MM.1S (cell line): ENCODE measurements at regions not wholly inside any gene's neighbourhood (a gene's known extent, or its start where the extent isn't known, plus 50 kb on each side); places are given as distances from the start of the nearest gene placed in this dataset.

Source experiments
- DNase-seq: peaks from one replicate; pipeline ENCODE4 v3.0.0-alpha.2; 2015
- H2AFZ ChIP-seq: fragments of 300-600 bp; sonication (generic); 2 replicates; pipeline ENCODE4 v1.6.0; 2016; ENCODE audit warnings: antibody characterized with exemption, low read length
- H3F3A ChIP-seq: fragments of 300-600 bp; sonication (generic); 2 replicates; pipeline ENCODE4 v1.6.1; 2016; ENCODE audit warnings: mild to moderate bottlenecking, antibody characterized with exemption, low read length, moderate library complexity, mixed read lengths; ENCODE audit not compliant: insufficient read depth
- H3K27ac ChIP-seq: fragments of 300-600 bp; sonication (generic); 2 replicates; pipeline ENCODE4 v1.5.1; 2016; ENCODE audit warnings: mild to moderate bottlenecking, low read length
- H3K27me3 ChIP-seq: fragments of 300-600 bp; sonication (generic); replicated peaks from 2 replicates; pipeline ENCODE4 v1.6.0; 2016; ENCODE audit warnings: low read length; ENCODE audit not compliant: insufficient read depth
- H3K36me3 ChIP-seq: fragments of 300-600 bp; sonication (generic); replicated peaks from 2 replicates; pipeline ENCODE4 v1.6.1; 2016; ENCODE audit warnings: mild to moderate bottlenecking, low read length, mixed read lengths; ENCODE audit not compliant: insufficient read depth
- H3K4me1 ChIP-seq: fragments of 300-600 bp; sonication (generic); 2 replicates; pipeline ENCODE4 v1.6.1; 2016; ENCODE audit warnings: low read length, mixed read lengths
- H3K4me2 ChIP-seq: fragments of 300-600 bp; sonication (generic); 2 replicates; pipeline ENCODE4 v1.6.0; 2016; ENCODE audit warnings: low read depth, low read length
- H3K4me3 ChIP-seq: fragments of 300-600 bp; sonication (generic); 2 replicates; pipeline ENCODE4 v1.5.1; 2016; ENCODE audit warnings: low read length, mixed read lengths
- H3K79me2 ChIP-seq: fragments of 300-600 bp; sonication (generic); 2 replicates; pipeline ENCODE4 v1.6.1; 2016; ENCODE audit warnings: mixed run types, low read length, mixed read lengths
- H3K9ac ChIP-seq: fragments of 300-600 bp; sonication (generic); 2 replicates; pipeline ENCODE4 v1.6.1; 2016; ENCODE audit warnings: low read length, mixed read lengths
- H3K9me2 ChIP-seq: fragments of 300-600 bp; sonication (generic); replicated peaks from 2 replicates; pipeline ENCODE4 v1.6.1; 2016; ENCODE audit warnings: mild to moderate bottlenecking, low read length, mixed read lengths; ENCODE audit not compliant: insufficient read depth
- H3K9me3 ChIP-seq: fragments of 300-600 bp; sonication (generic); replicated peaks from 2 replicates; pipeline ENCODE4 v1.6.1; 2016; ENCODE audit warnings: mild to moderate bottlenecking, low read length, mixed read lengths; ENCODE audit not compliant: insufficient read depth
- H4K20me1 ChIP-seq: fragments of 300-600 bp; sonication (generic); 2 replicates; pipeline ENCODE4 v1.6.1; 2016; ENCODE audit warnings: mild to moderate bottlenecking, low read length, moderate library complexity, mixed read lengths; ENCODE audit not compliant: insufficient read depth
- CTCF ChIP-seq: fragments of 300-600 bp; sonication (generic); IDR thresholded peaks from 2 replicates; pipeline ENCODE4 v1.5.1; 2016; ENCODE audit warnings: antibody characterized with exemption, low read length, mixed read lengths
- EZH2 ChIP-seq: fragments of 300-600 bp; sonication (generic); optimal IDR thresholded peaks from 2 replicates; pipeline ENCODE3; 2017; ENCODE audit warnings: low read depth, mild to moderate bottlenecking, antibody characterized with exemption, low read length, mixed read lengths
- EZH2phosphoT487 ChIP-seq: fragments of 300-600 bp; sonication (generic); IDR thresholded peaks from 2 replicates; pipeline ENCODE4 v1.6.1; 2018; ENCODE audit warnings: antibody characterized with exemption, low read length

GRCh38 chr2:18721038-18721922 lies 131.9 kb upstream of the NT5C1B start:
- TF ChIP-seq EZH2phosphoT487, result no peak
- TF ChIP-seq EZH2, result no peak
- Histone ChIP-seq H2AFZ (no peak overlapping the region), H3K79me2 (no peaks in the 10 kb centered on the region), H3K9ac (no peak overlapping the region), H3K4me2 (no peak overlapping the region), H3K36me3 (no peaks in the 10 kb centered on the region), H3K9me2 (no peaks in the 10 kb centered on the region), H3K4me1 (no peaks in the 10 kb centered on the region), H3K27me3 (no peaks in the 10 kb centered on the region), H3K4me3 (no peak overlapping the region), H4K20me1 (no peaks in the 10 kb centered on the region), H3K9me3 (no peaks in the 10 kb centered on the region), H3F3A (no peaks in the 10 kb centered on the region), H3K27ac (no peak overlapping the region)
- DNase-seq, result no peak

GRCh38 chr2:18719978-18720775 lies 130.8 kb upstream of the NT5C1B start:
- TF ChIP-seq CTCF (no peak), EZH2 (no peak)
- no peaks in the 10 kb centered on the region for H3K27me3 ChIP-seq
- no peak overlapping the region for H3K27ac ChIP-seq
- no peak overlapping the region for H3K4me3 ChIP-seq
- no peak overlapping the region for H3K4me2 ChIP-seq
- no peak overlapping the region for H3K9ac ChIP-seq
- H3K4me1 ChIP-seq, result no peaks in the 10 kb centered on the region
- H3K9me2 ChIP-seq, result no peaks in the 10 kb centered on the region
- no peaks in the 10 kb centered on the region for H3F3A ChIP-seq
- no peaks in the 10 kb centered on the region for H3K79me2 ChIP-seq
- no peaks in the 10 kb centered on the region for H3K9me3 ChIP-seq
- no peaks in the 10 kb centered on the region for H4K20me1 ChIP-seq
- no peak for DNase-seq
- H3K36me3 ChIP-seq, result no peaks in the 10 kb centered on the region
- no peak overlapping the region for H2AFZ ChIP-seq

GRCh38 chr2:18708203-18708715 lies 118.9 kb upstream of the NT5C1B start:
- no peak overlapping the region for H3K4me2 ChIP-seq
- no peaks in the 10 kb centered on the region for H3K27me3 ChIP-seq
- H3K9ac ChIP-seq, result no peak overlapping the region

More at GRCh38 chr2:18708203-18708715, 118.9 kb upstream of the NT5C1B start:
- Histone ChIP-seq H3K27ac (no peak overlapping the region), H2AFZ (no peak overlapping the region), H4K20me1 (no peaks in the 10 kb centered on the region), H3K4me3 (no peak overlapping the region), H3K4me1 (no peaks in the 10 kb centered on the region), H3K9me2 (no peaks in the 10 kb centered on the region), H3K9me3 (no peaks in the 10 kb centered on the region), H3F3A (no peaks in the 10 kb centered on the region), H3K79me2 (no peaks in the 10 kb centered on the region), H3K36me3 (no peaks in the 10 kb centered on the region)
- no peak for DNase-seq
- TF ChIP-seq EZH2 (no peak), EZH2phosphoT487 (no peak), CTCF (no peak)
